ENCODE measurements at regions not wholly inside any gene's neighbourhood (a gene's known extent, or its start where the extent isn't known, plus 50 kb on each side); places are given as distances from the start of the nearest gene placed in this dataset.

DNA sequence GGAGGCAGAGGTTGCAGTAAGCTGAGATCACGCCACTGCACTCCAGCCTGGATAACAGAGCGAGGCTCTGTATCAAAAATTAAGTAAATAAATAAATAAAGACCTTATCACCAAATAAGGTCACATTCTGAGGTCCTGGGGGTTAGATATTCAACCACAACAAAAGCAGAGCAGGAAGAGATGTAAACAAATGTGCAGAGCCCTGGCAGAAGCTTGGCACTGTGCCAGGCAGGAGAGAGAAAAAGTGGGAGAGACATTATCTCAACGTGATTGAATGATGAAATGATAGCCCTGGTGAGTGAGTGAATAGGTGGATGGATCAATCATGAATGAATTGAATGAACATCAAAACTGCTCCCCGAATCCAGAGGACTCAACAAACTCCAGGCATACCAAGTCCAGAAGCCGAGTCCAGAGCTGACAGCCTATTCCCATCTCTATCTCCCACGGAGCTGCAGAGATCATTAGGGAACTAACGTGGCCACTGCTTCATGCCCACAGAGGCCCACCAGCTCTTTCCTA is 150.7 kb downstream of the TOMM20 start:
- Mint-ChIP-seq H3K27ac (ENCODE audit: unreplicated experiment) (peak overlapping the region; percentile 96), H3K27me3 (ENCODE audit: unreplicated experiment) (no peaks in the 10 kb centered on the region), H3K4me1 (ENCODE audit: unreplicated experiment) (peaks cover 56% of the 10 kb centered on the region)

DNA sequence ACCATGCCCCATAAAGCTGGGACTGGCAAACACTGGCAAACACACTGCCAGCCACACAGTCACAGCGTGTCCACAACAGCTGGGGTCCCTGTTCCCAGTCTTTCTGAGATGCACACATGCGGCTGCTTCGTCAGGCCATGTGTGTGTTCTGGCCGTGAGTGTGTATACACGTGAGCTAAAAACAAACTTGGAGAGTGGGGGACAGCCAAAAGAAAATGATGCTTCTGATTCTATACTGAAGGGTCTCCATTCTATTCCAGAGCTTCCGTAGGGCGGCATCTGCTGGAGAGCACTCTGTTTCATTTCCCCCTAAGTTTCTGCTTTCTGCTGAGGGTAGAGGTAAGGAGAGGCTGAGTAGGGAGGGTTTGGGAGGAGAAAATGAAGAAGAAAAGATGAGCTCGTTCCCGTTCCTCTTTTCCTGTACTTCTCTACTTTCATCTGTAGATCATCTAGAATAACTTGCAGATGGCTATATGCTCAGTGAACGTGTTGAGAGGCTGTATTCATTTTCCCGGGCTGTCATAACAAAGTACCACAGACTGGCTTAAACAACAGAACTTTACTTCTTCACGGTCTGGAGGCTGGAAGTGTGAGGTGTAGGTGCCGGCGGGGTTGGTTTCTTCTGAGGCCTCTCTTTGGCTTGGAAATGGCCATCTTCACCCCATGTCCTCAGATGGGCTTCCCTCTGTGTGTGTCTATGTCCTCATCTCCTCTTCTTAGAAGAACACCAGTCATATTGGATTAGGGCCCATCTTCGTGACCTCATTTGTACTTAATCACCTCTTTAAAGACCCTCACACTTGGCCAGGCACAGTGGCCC is 151.6 kb downstream of the TOMM20 start:
- Mint-ChIP-seq H3K9me3 (ENCODE audit: unreplicated experiment) (no peaks in the 10 kb centered on the region), H3K27ac (ENCODE audit: unreplicated experiment) (peak overlapping the region; percentile 7), H3K4me1 (ENCODE audit: unreplicated experiment) (peaks cover 55% of the 10 kb centered on the region), H3K4me3 (ENCODE audit: unreplicated experiment) (no peak overlapping the region), H3K36me3 (ENCODE audit: unreplicated experiment) (no peaks in the 10 kb centered on the region), H3K27me3 (ENCODE audit: unreplicated experiment) (no peaks in the 10 kb centered on the region)
- TF ChIP-seq, protein P1, sequence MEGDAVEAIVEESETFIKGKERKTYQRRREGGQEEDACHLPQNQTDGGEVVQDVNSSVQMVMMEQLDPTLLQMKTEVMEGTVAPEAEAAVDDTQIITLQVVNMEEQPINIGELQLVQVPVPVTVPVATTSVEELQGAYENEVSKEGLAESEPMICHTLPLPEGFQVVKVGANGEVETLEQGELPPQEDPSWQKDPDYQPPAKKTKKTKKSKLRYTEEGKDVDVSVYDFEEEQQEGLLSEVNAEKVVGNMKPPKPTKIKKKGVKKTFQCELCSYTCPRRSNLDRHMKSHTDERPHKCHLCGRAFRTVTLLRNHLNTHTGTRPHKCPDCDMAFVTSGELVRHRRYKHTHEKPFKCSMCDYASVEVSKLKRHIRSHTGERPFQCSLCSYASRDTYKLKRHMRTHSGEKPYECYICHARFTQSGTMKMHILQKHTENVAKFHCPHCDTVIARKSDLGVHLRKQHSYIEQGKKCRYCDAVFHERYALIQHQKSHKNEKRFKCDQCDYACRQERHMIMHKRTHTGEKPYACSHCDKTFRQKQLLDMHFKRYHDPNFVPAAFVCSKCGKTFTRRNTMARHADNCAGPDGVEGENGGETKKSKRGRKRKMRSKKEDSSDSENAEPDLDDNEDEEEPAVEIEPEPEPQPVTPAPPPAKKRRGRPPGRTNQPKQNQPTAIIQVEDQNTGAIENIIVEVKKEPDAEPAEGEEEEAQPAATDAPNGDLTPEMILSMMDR (IDR thresholded peaks at IDR 0.05), result no peak
- DNase-seq (ENCODE audit: extremely low spot score, unreplicated experiment), result no peak

More for the DNA sequence above, 150.7 kb downstream of the TOMM20 start:
- TF ChIP-seq, protein P1 (IDR thresholded peaks at IDR 0.05), result no peak
- no peaks in the 10 kb centered on the region for H3K9me3 Mint-ChIP-seq (ENCODE audit: unreplicated experiment)
- no peak overlapping the region for H3K4me3 Mint-ChIP-seq (ENCODE audit: unreplicated experiment)
- H3K36me3 Mint-ChIP-seq (ENCODE audit: unreplicated experiment), result no peaks in the 10 kb centered on the region
- no peak for DNase-seq (ENCODE audit: extremely low spot score, unreplicated experiment)

DNA sequence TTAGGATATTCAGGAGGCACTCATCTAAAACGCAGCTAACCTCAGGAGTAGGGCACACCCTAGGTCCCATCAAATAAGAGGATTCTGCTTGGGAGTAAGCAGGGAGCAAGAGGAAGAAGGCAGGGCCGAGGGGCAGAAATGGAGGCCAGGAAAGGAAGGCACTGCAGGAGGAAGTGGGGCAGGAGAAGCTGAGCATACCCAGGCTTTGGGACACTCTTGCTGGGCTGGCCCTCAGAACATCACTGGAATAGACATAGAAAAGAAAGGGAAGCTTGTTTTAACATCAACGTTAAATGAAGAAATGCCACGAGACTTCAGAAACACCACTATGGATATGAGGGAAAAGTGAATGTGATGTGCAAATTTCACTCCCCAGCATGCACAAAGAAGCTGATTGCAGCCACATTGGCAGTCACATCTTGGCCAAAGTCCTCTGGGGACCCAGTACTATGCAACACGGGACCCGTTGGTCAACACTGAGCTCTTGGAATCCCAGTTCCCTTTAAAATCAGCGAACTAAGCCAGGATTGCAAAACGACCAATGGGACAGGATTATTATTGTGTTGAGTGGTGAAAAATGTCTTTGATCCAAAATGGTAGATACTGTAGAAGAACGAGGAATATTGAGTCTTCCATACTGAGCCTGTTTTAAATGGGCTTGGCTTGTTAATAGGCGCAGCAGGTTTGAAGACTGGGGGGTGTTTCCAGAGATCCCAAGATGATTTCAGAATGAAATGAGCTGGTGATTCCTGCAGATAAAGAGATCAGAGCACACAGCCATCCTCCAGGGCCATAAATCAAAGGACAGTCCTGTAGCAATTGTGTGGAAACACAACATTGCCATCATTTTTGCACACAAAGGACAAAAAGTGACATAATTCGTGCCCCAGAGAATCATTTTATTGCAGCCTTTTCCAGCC is 152.4 kb downstream of the TOMM20 start:
- TF ChIP-seq, protein P1 (IDR thresholded peaks at IDR 0.05), result no peak
- Mint-ChIP-seq H3K9me3 (ENCODE audit: unreplicated experiment) (no peaks in the 10 kb centered on the region), H3K36me3 (ENCODE audit: unreplicated experiment) (no peaks in the 10 kb centered on the region), H3K27ac (ENCODE audit: unreplicated experiment) (peak overlapping the region; percentile 59), H3K27me3 (ENCODE audit: unreplicated experiment) (no peaks in the 10 kb centered on the region), H3K4me3 (ENCODE audit: unreplicated experiment) (no peak overlapping the region), H3K4me1 (ENCODE audit: unreplicated experiment) (peaks cover 55% of the 10 kb centered on the region)
- no peak for DNase-seq (ENCODE audit: extremely low spot score, unreplicated experiment)

DNA sequence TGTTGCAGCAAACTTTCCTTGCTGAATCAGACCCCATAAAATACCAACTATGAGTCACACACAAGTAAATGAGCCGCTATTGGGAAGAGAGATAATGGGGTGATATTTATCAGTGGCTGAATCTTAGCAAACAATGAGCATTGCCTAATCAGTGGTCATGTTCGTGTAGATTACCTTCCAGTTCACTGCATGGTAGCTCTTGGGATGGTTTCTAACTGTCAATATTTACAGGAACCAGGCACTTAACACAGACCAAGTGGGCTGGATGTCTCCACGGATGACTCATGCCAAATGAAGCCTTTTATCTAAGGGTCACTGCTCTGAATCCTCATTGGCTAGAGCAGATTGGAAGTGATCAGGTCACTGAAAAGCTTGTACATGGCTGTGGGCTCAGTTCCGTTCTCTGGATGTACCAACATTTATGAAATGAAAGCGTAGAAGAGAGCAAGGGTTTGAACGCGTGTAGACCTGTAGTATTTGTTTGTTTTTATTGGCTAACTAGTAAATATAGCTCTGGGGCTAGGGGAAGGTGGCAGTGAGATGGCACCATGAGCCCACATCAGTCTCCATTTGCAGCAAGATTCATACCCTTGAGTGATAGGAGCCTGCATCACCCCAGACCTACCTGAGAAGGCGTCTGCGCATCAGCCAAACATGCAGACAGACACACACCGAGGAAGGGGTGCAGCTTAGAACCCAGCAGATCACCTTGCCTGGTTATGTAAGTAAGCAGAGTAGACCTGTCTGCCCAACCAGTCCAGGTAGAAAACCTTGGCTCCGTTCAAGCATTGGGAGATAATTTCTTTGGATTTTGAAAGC is 153.3 kb downstream of the TOMM20 start:
- no peaks in the 10 kb centered on the region for H3K9me3 Mint-ChIP-seq (ENCODE audit: unreplicated experiment)
- DNase-seq (ENCODE audit: extremely low spot score, unreplicated experiment), result no peak
- no peaks in the 10 kb centered on the region for H3K27me3 Mint-ChIP-seq (ENCODE audit: unreplicated experiment)
- H3K4me1 Mint-ChIP-seq (ENCODE audit: unreplicated experiment), result peaks cover 55% of the 10 kb centered on the region
- peak overlapping the region; percentile 55 for H3K27ac Mint-ChIP-seq (ENCODE audit: unreplicated experiment)
- no peaks in the 10 kb centered on the region for H3K36me3 Mint-ChIP-seq (ENCODE audit: unreplicated experiment)
- H3K4me3 Mint-ChIP-seq (ENCODE audit: unreplicated experiment), result no peak overlapping the region
- TF ChIP-seq, protein P1 (IDR thresholded peaks at IDR 0.05), result no peak

All from osteocyte (in vitro differentiated cells).